Panc1 (cell line): ENCODE measurements at regions not wholly inside any gene's neighbourhood (a gene's known extent, or its start where the extent isn't known, plus 50 kb on each side); places are given as distances from the start of the nearest gene placed in this dataset.

Experiments
- ATAC-seq: fragments of 200-7000 bp; cut with Tn5 transposase; 2 replicates; pipeline ENCODE4 v1.9.1; 2020; ENCODE audit warnings: mild to moderate bottlenecking, moderate library complexity
- BruUV-seq: library from RNA; stranded (reverse); fragments of 400-500 nt; replicated peaks from 2 replicates; lab custom pipeline; 2021; lab: Mats Ljungman, UMichigan
- CTCF ChIA-PET: fragments of 300-600 bp; sonication (Branson Sonifier 250); formaldehyde crosslinking; loops from one replicate; lab custom pipeline; 2022; ENCODE audit warnings: antibody characterized with exemption; lab: Charles Lee
- POLR2A ChIA-PET: fragments of 300-600 bp; sonication (Branson Sonifier 250); formaldehyde crosslinking; loops from one replicate; lab custom pipeline; 2022; ENCODE audit warnings: antibody characterized with exemption; lab: Charles Lee
- DNase-seq: peaks from one replicate; pipeline ENCODE4 v3.0.0-alpha.2; 2010; ENCODE audit warnings: low read depth, low spot score
- H3K27ac ChIP-seq: 2 replicates; pipeline ENCODE4 v1.5.1; 2011; ENCODE audit warnings: mild to moderate bottlenecking, low read length, inconsistent platforms
- H3K27me3 ChIP-seq: fragments of 200-500 bp; sonication (Bioruptor generic); 2 replicates; pipeline ENCODE4 v1.6.0; 2014; ENCODE audit warnings: low read length, inconsistent platforms; ENCODE audit not compliant: control insufficient read depth, insufficient read depth
- H3K36me3 ChIP-seq: fragments of 200-500 bp; sonication (Bioruptor generic); 2 replicates; pipeline ENCODE4 v1.5.1; 2014; ENCODE audit warnings: inconsistent platforms, mild to moderate bottlenecking, low read length, moderate library complexity; ENCODE audit not compliant: control insufficient read depth, insufficient read depth
- H3K4me1 ChIP-seq: 2 replicates; pipeline ENCODE4 v1.5.1; 2011; ENCODE audit warnings: inconsistent platforms, mild to moderate bottlenecking, low read length, moderate library complexity; ENCODE audit not compliant: control insufficient read depth, insufficient read depth
- H3K4me3 ChIP-seq, 2 experiments: 2 replicates each; pipeline ENCODE4 v1.5.1; 2011 to 2012; ENCODE audit warnings: low read depth in 2 of 2, low read length in 2 of 2, mild to moderate bottlenecking in 2 of 2, inconsistent platforms in 1 of 2, moderate library complexity in 1 of 2
- H3K9me3 ChIP-seq: fragments of 200-500 bp; sonication (Bioruptor generic); 2 replicates; pipeline ENCODE4 v1.5.1; 2014; ENCODE audit warnings: low read depth, mild to moderate bottlenecking, inconsistent platforms, low read length, moderate library complexity; ENCODE audit not compliant: control insufficient read depth, insufficient read depth
- CTCF ChIP-seq: fragments of 450-650 bp; IDR thresholded peaks from 2 replicates; pipeline ENCODE4 v1.5.1; 2017; ENCODE audit warnings: mild to moderate bottlenecking
- POLR2AphosphoS5 ChIP-seq: IDR thresholded peaks from 2 replicates; pipeline ENCODE4 v1.6.1; 2012; ENCODE audit warnings: mild to moderate bottlenecking, low read depth, low read length, moderate library complexity
- REST ChIP-seq, 2 experiments: IDR thresholded peaks; 2 replicates each; pipeline ENCODE4 v1.6.1; 2011 to 2012; ENCODE audit warnings: low read depth in 2 of 2, control low read depth in 1 of 2, low read length in 1 of 2, mild to moderate bottlenecking in 1 of 2, moderate library complexity in 1 of 2; ENCODE audit not compliant: insufficient read depth in 1 of 2
- SIN3A ChIP-seq: IDR thresholded peaks from 2 replicates; pipeline ENCODE4 v1.6.1; 2012; ENCODE audit warnings: low read depth, mild to moderate bottlenecking, low read length, moderate library complexity, borderline replicate concordance; ENCODE audit not compliant: insufficient read depth
- TCF7L2 ChIP-seq: IDR thresholded peaks from 2 replicates; pipeline ENCODE4 v1.6.1; 2011; ENCODE audit warnings: mild to moderate bottlenecking, low read depth, low read length, inconsistent platforms
- in situ Hi-C: cut with HindIII; loops from 2 replicates; pipeline ENCODE4 v1.10.0; 2016; ENCODE audit warnings: low sequenced_read_pairs, low pct_unique_long_range_greater_than_20kb
- intact Hi-C: fragments of 100-400 bp; cut with micrococcal nuclease; formaldehyde crosslinking; loops from one replicate; pipeline ENCODE4 v1.10.0; 2022; ENCODE audit not compliant: unreplicated experiment

DNA sequence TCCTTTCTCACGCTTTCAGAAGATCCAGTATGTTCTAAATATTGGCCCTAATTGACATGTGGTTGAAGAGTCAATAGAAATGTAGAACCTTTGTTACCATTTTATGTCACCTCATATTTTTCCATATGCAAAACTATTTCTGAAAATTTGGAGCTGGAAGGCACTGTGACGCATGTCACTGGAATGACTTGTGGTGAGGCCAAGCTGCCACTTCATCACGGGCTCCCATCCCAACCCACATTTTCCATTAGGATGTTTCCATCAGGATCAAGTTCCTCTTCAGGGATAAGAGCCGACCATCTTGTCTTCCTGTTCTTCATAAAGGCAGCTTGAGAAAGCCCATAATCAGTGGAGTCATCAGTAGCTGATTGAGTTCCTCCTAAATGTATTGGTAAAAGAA is 1241.7 kb downstream of the GATA3 start:
- POLR2A ChIA-PET = no interaction called here
- Histone ChIP-seq H3K4me3 (no peak overlapping the region), H3K9me3 (no peaks in the 10 kb centered on the region), H3K27me3 (no peaks in the 10 kb centered on the region), H3K4me1 (no peaks in the 10 kb centered on the region), H3K27ac (no peak overlapping the region), H3K36me3 (no peaks in the 10 kb centered on the region)
- TF ChIP-seq POLR2AphosphoS5 (no peak), TCF7L2 (no peak), CTCF (no peak), SIN3A (no peak), REST (IDR thresholded peaks at IDR 0.05; ENCODE audit: insufficient read depth in 1 of 2, low read depth in 2 of 2, low read length in 1 of 2) (no peak)
- no peak for ATAC-seq
- intact Hi-C loops = no loop called here
- no TSS peak for BruUV-seq
- in situ Hi-C loops = no loop called here
- CTCF ChIA-PET = no interaction called here
- no peak for DNase-seq

GRCh38 chr10:9297580-9297979 is 1243.1 kb downstream of the GATA3 start:
- H3K27me3 ChIP-seq = no peaks in the 10 kb centered on the region
- DNase-seq (no peak), ATAC-seq (no peak)
- no peak overlapping the region for H3K27ac ChIP-seq
- H3K36me3 ChIP-seq = no peaks in the 10 kb centered on the region
- no TSS peak for BruUV-seq
- ChIA-PET CTCF (no interaction called here), POLR2A (no interaction called here)
- H3K4me1 ChIP-seq = no peaks in the 10 kb centered on the region
- H3K9me3 ChIP-seq = no peaks in the 10 kb centered on the region
- in situ Hi-C loops = no loop called here
- intact Hi-C loops = no loop called here
- no peak overlapping the region for H3K4me3 ChIP-seq
- TF ChIP-seq POLR2AphosphoS5 (no peak), CTCF (no peak), TCF7L2 (no peak), REST (IDR thresholded peaks at IDR 0.05; ENCODE audit: insufficient read depth in 1 of 2, low read depth in 2 of 2, low read length in 1 of 2) (no peak), SIN3A (no peak)
